22Rv1 (cell line): ENCODE measurements at regions not wholly inside any gene's neighbourhood (a gene's known extent, or its start where the extent isn't known, plus 50 kb on each side); places are given as distances from the start of the nearest gene placed in this dataset.

ENCODE experiments used
- CTCF ChIP-seq: fragments of 450-650 bp; IDR thresholded peaks from 2 replicates; pipeline ENCODE4 v1.5.1; 2017; ENCODE audit warnings: mild to moderate bottlenecking
- ZFX ChIP-seq: fragments of 450-650 bp; IDR thresholded peaks from 2 replicates; pipeline ENCODE4 v1.6.1; 2017; ENCODE audit warnings: antibody characterized with exemption, borderline replicate concordance

- TF ChIP-seq CTCF (no peak), ZFX (no peak)
These were observed 73.3 kb upstream of the HIF1A start for GRCh38 chr14:61622051-61622450.
